IMR-90 (cell line): ENCODE measurements at regions not wholly inside any gene's neighbourhood (a gene's known extent, or its start where the extent isn't known, plus 50 kb on each side); places are given as distances from the start of the nearest gene placed in this dataset.

Source experiments
- ATAC-seq: fragments of 200-7000 bp; cut with Tn5 transposase; 2 replicates; pipeline ENCODE4 v1.9.1; 2020; ENCODE audit warnings: low read depth, mild to moderate bottlenecking, moderate library complexity
- BruUV-seq: library from RNA; stranded (reverse); fragments of 400-500 nt; replicated peaks from 2 replicates; lab custom pipeline; 2021; lab: Mats Ljungman, UMichigan
- CTCF ChIA-PET: fragments of 300-600 bp; formaldehyde crosslinking; extraction: SDS; loops from one replicate; lab custom pipeline; 2021; ENCODE audit warnings: antibody characterized with exemption; lab: Yijun Ruan, JAX
- POLR2A ChIA-PET: fragments of 300-600 bp; sonication (Branson Sonifier 250); formaldehyde crosslinking; loops from one replicate; lab custom pipeline; 2022; ENCODE audit warnings: antibody characterized with exemption; ENCODE audit not compliant: unreplicated experiment; lab: Charles Lee
- DNase-seq: peaks from one replicate; pipeline ENCODE4 v3.0.0; 2013
- H2AFZ ChIP-seq: replicated peaks from 2 replicates; pipeline ENCODE3; 2013; ENCODE audit warnings: low read length, mild to moderate bottlenecking; ENCODE audit not compliant: poor library complexity
- H2AK5ac ChIP-seq: 2 replicates; pipeline ENCODE4 v1.6.1; 2013; ENCODE audit warnings: low read depth, low read length, inconsistent platforms
- H2AK9ac ChIP-seq: replicated peaks from 2 replicates; pipeline ENCODE3; 2013; ENCODE audit warnings: mild to moderate bottlenecking, low read depth, low read length, moderate library complexity; ENCODE audit not compliant: poor library complexity
- H2BK120ac ChIP-seq: 2 replicates; pipeline ENCODE4 v1.6.1; 2013; ENCODE audit warnings: low read depth, low read length, inconsistent platforms
- H2BK15ac ChIP-seq: 3 replicates; pipeline ENCODE4 v1.6.1; 2013; ENCODE audit warnings: low read depth, low read length, inconsistent platforms
- H2BK20ac ChIP-seq: 2 replicates; pipeline ENCODE4 v1.6.1; 2013; ENCODE audit warnings: low read depth, mild to moderate bottlenecking, inconsistent platforms, low read length, moderate library complexity
- H2BK5ac ChIP-seq: 2 replicates; pipeline ENCODE4 v1.6.1; 2013; ENCODE audit warnings: mild to moderate bottlenecking, low read depth, low read length, inconsistent platforms; ENCODE audit not compliant: poor library complexity, severe bottlenecking
- H3K14ac ChIP-seq: replicated peaks from 2 replicates; pipeline ENCODE4 v1.6.1; 2013; ENCODE audit warnings: low read depth, low read length, inconsistent platforms
- H3K18ac ChIP-seq: 2 replicates; pipeline ENCODE4 v1.6.1; 2013; ENCODE audit warnings: low read depth, low read length, control low read depth
- H3K23ac ChIP-seq: 2 replicates; pipeline ENCODE4 v1.6.1; 2013; ENCODE audit warnings: low read depth, low read length, inconsistent platforms
- H3K27ac ChIP-seq: 2 replicates; pipeline ENCODE4 v1.5.1; 2013; ENCODE audit warnings: mild to moderate bottlenecking, control low read depth, low read length; ENCODE audit not compliant: insufficient read depth
- H3K27me3 ChIP-seq: 2 replicates; pipeline ENCODE4 v1.6.1; 2013; ENCODE audit warnings: low read length; ENCODE audit not compliant: control insufficient read depth, insufficient read depth
- H3K36me3 ChIP-seq: 2 replicates; pipeline ENCODE4 v1.6.1; 2013; ENCODE audit warnings: low read length, mixed read lengths; ENCODE audit not compliant: control insufficient read depth, insufficient read depth
- H3K4ac ChIP-seq: 2 replicates; pipeline ENCODE4 v1.6.1; 2013; ENCODE audit warnings: low read depth, low read length, inconsistent platforms
- H3K4me1 ChIP-seq: 2 replicates; pipeline ENCODE4 v1.6.1; 2013; ENCODE audit warnings: low read length, mixed read lengths; ENCODE audit not compliant: control insufficient read depth, insufficient read depth
- H3K4me2 ChIP-seq: 2 replicates; pipeline ENCODE4 v1.6.1; 2013; ENCODE audit warnings: low read depth, mild to moderate bottlenecking, control low read depth, low read length, moderate library complexity
- H3K4me3 ChIP-seq: 2 replicates; pipeline ENCODE4 v1.5.1; 2013; ENCODE audit warnings: low read depth, mild to moderate bottlenecking, control low read depth, low read length, moderate library complexity; ENCODE audit not compliant: insufficient read depth
- H3K56ac ChIP-seq: 2 replicates; pipeline ENCODE4 v1.6.1; 2013; ENCODE audit warnings: low read length, inconsistent platforms; ENCODE audit not compliant: insufficient read depth; ENCODE audit errors: extremely low read depth
- H3K79me1 ChIP-seq, 2 experiments: 2 replicates each; pipeline ENCODE4 v1.6.1; 2013; ENCODE audit warnings: low read length in 2 of 2, inconsistent platforms in 1 of 2, low read depth in 1 of 2
- H3K9ac ChIP-seq: 2 replicates; pipeline ENCODE4 v1.6.1; 2013; ENCODE audit warnings: low read depth, low read length, control low read depth
- H3K9me1 ChIP-seq: 2 replicates; pipeline ENCODE4 v1.6.1; 2013; ENCODE audit warnings: low read length, inconsistent platforms; ENCODE audit not compliant: insufficient read depth
- H3K9me3 ChIP-seq: 2 replicates; pipeline ENCODE4 v1.6.1; 2013; ENCODE audit warnings: low read length; ENCODE audit not compliant: control insufficient read depth, insufficient read depth
- H4K20me1 ChIP-seq: 2 replicates; pipeline ENCODE4 v1.6.1; 2013; ENCODE audit warnings: low read length, inconsistent platforms; ENCODE audit not compliant: insufficient read depth
- H4K5ac ChIP-seq: 2 replicates; pipeline ENCODE4 v1.6.1; 2013; ENCODE audit warnings: mild to moderate bottlenecking, low read depth, low read length, control low read depth
- H4K8ac ChIP-seq, 2 experiments: 2 replicates each; pipeline ENCODE4 v1.6.1; 2013; ENCODE audit warnings: low read depth in 2 of 2, low read length in 2 of 2, control low read depth in 1 of 2, inconsistent platforms in 1 of 2
- H4K91ac ChIP-seq: 2 replicates; pipeline ENCODE4 v1.6.1; 2013; ENCODE audit warnings: low read depth, low read length, inconsistent platforms; ENCODE audit not compliant: insufficient read depth
- BHLHE40 ChIP-seq: fragments of 150-350 bp; IDR thresholded peaks from 2 replicates; pipeline ENCODE4 v1.6.1; 2016; ENCODE audit warnings: mild to moderate bottlenecking, low read depth, low read length
- CEBPB ChIP-seq: IDR thresholded peaks from 2 replicates; pipeline ENCODE4 v1.6.1; 2012; ENCODE audit warnings: low read depth, low read length, improper control_type of control experiment
- CHD1 ChIP-seq: IDR thresholded peaks from 2 replicates; pipeline ENCODE4 v1.6.1; 2012; ENCODE audit warnings: low read depth, low read length, improper control_type of control experiment
- FOS ChIP-seq: fragments of 150-350 bp; IDR thresholded peaks from 2 replicates; pipeline ENCODE4 v1.6.1; 2016; ENCODE audit warnings: low read depth, low read length
- MAFK ChIP-seq: IDR thresholded peaks from 2 replicates; pipeline ENCODE4 v1.6.1; 2012; ENCODE audit warnings: low read depth, low read length, improper control_type of control experiment
- MAZ ChIP-seq: IDR thresholded peaks from 2 replicates; pipeline ENCODE4 v1.6.1; 2012; ENCODE audit warnings: low read depth, mild to moderate bottlenecking, low read length, improper control_type of control experiment, moderate library complexity, borderline replicate concordance
- MXI1 ChIP-seq: IDR thresholded peaks from 2 replicates; pipeline ENCODE4 v1.6.1; 2012; ENCODE audit warnings: low read depth, mild to moderate bottlenecking, low read length, moderate library complexity, borderline replicate concordance
- NFE2L2 ChIP-seq: fragments of 150-350 bp; IDR thresholded peaks from 2 replicates; pipeline ENCODE4 v1.6.1; 2016; ENCODE audit warnings: low read depth, mild to moderate bottlenecking, low read length
- POLR2A ChIP-seq: IDR thresholded peaks from 2 replicates; pipeline ENCODE4 v1.6.1; 2012; ENCODE audit warnings: mild to moderate bottlenecking, low read depth, low read length
- RAD21 ChIP-seq: IDR thresholded peaks from 2 replicates; pipeline ENCODE4 v1.6.1; 2012; ENCODE audit warnings: low read length, improper control_type of control experiment
- RCOR1 ChIP-seq: IDR thresholded peaks from 2 replicates; pipeline ENCODE4 v1.6.1; 2012; ENCODE audit warnings: mild to moderate bottlenecking, low read length, improper control_type of control experiment; ENCODE audit not compliant: insufficient replicate concordance
- RFX5 ChIP-seq: IDR thresholded peaks from 2 replicates; pipeline ENCODE4 v1.8.0; 2012; ENCODE audit warnings: low read depth, mild to moderate bottlenecking, low read length, moderate library complexity
- SMC3 ChIP-seq: fragments of 150-350 bp; IDR thresholded peaks from 2 replicates; pipeline ENCODE4 v1.6.1; 2016; ENCODE audit warnings: low read depth, mild to moderate bottlenecking, antibody characterized with exemption, low read length, moderate library complexity
- WGBS, 2 experiments: methylation state at CpG; one replicate each; pipeline versions ENCODE4 v1.1.5 to v1.1.7; 2013; ENCODE audit warnings: missing lambda C conversion rate in 2 of 2; ENCODE audit not compliant: insufficient read length in 1 of 2; ENCODE audit errors: extremely low coverage in 2 of 2; 5-methylcytosine and 5-hydroxymethylcytosine counted together
- dilution Hi-C: fragments of 300-500 bp; cut with HindIII; formaldehyde crosslinking; loops from one replicate; pipeline ENCODE4 v1.14.3; 2018; ENCODE audit warnings: low sequenced_read_pairs; ENCODE audit not compliant: unreplicated experiment
- in situ Hi-C: fragments of 300-500 bp; cut with MboI; formaldehyde crosslinking; loops from 3 replicates; pipeline ENCODE4 v1.14.3; 2019; ENCODE audit warnings: low sequenced_read_pairs, inconsistent platforms, mixed read lengths
- intact Hi-C: fragments of 100-400 bp; cut with micrococcal nuclease; formaldehyde crosslinking; loops from 2 replicates; pipeline ENCODE4 v1.10.0; 2022
- TF ChIP-seq, protein P1 (sequence below): fragments of 150-350 bp; IDR thresholded peaks from 2 replicates; pipeline ENCODE4 v1.6.1; 2016; ENCODE audit warnings: low read depth, mild to moderate bottlenecking, low read length, moderate library complexity, borderline replicate concordance
- TF ChIP-seq, protein P2 (sequence below): conservative IDR thresholded peaks from 2 replicates; pipeline ENCODE4 v1.5.1; 2012; ENCODE audit warnings: mild to moderate bottlenecking, low read depth, low read length, improper control_type of control experiment
- TF ChIP-seq, protein P3 (sequence below): fragments of 150-350 bp; IDR thresholded peaks from 2 replicates; pipeline ENCODE4 v1.6.1; 2017; ENCODE audit warnings: mild to moderate bottlenecking, antibody characterized with exemption, low read length, low read depth

DNA sequence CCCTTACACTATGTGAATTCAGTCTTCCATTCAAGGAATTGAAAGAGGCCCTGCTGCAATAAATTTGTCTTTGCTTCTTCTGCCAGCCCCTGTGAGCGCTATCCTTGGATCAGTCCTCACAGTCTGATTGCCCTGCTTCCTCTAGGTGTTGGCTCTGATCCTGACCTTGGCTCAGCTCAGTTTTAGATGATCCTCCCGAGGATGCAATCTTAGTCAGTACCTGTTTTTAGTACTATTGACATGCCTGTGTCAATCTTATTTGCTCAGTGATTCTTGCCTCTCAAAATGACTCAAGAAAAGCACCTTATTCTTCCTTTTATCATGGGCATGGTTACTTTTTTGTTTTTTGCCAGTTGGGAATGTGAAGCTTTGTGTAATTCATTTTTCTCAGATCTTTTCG is 101.4 kb upstream of the KCNK1 start:
- Histone ChIP-seq H2AK5ac (no peak overlapping the region), H3K4me3 (no peak overlapping the region), H2AK9ac (no peak overlapping the region), H4K91ac (no peak overlapping the region), H3K18ac (no peak overlapping the region), H3K23ac (no peak overlapping the region), H4K5ac (no peak overlapping the region), H2BK5ac (no peak overlapping the region), H3K27me3 (no peaks in the 10 kb centered on the region), H3K4ac (no peak overlapping the region), H3K9ac (no peak overlapping the region), H3K79me1 (no peaks in the 10 kb centered on the region), H4K8ac (no peak overlapping the region), H3K4me2 (no peak overlapping the region), H2BK15ac (no peak overlapping the region), H2BK20ac (no peak overlapping the region), H3K9me3 (peaks cover 14% of the 10 kb centered on the region), H3K9me1 (no peaks in the 10 kb centered on the region), H2AFZ (no peak overlapping the region), H3K36me3 (no peaks in the 10 kb centered on the region), H4K20me1 (no peaks in the 10 kb centered on the region), H3K56ac (no peak overlapping the region), H3K4me1 (no peaks in the 10 kb centered on the region), H2BK120ac (no peak overlapping the region), H3K14ac (no peak overlapping the region), H3K27ac (no peak overlapping the region)
- dilution Hi-C loops: no loop called here
- 83% methylated on average over 1 of the region's 3 CpGs; no CpG with 5 or more reads in 1 of the 2 experiments for WGBS, 2 experiments
- TF ChIP-seq, protein P1, sequence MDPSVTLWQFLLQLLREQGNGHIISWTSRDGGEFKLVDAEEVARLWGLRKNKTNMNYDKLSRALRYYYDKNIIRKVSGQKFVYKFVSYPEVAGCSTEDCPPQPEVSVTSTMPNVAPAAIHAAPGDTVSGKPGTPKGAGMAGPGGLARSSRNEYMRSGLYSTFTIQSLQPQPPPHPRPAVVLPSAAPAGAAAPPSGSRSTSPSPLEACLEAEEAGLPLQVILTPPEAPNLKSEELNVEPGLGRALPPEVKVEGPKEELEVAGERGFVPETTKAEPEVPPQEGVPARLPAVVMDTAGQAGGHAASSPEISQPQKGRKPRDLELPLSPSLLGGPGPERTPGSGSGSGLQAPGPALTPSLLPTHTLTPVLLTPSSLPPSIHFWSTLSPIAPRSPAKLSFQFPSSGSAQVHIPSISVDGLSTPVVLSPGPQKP: no peak
- TF ChIP-seq MAFK (no peak), BHLHE40 (no peak), RCOR1 (no peak), FOS (no peak), SMC3 (no peak), MXI1 (no peak), RAD21 (no peak), CEBPB (no peak), POLR2A (no peak), NFE2L2 (no peak), RFX5 (no peak), CHD1 (no peak), MAZ (no peak)
- TF ChIP-seq, protein P2, sequence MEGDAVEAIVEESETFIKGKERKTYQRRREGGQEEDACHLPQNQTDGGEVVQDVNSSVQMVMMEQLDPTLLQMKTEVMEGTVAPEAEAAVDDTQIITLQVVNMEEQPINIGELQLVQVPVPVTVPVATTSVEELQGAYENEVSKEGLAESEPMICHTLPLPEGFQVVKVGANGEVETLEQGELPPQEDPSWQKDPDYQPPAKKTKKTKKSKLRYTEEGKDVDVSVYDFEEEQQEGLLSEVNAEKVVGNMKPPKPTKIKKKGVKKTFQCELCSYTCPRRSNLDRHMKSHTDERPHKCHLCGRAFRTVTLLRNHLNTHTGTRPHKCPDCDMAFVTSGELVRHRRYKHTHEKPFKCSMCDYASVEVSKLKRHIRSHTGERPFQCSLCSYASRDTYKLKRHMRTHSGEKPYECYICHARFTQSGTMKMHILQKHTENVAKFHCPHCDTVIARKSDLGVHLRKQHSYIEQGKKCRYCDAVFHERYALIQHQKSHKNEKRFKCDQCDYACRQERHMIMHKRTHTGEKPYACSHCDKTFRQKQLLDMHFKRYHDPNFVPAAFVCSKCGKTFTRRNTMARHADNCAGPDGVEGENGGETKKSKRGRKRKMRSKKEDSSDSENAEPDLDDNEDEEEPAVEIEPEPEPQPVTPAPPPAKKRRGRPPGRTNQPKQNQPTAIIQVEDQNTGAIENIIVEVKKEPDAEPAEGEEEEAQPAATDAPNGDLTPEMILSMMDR: no peak
- TF ChIP-seq, protein P3, sequence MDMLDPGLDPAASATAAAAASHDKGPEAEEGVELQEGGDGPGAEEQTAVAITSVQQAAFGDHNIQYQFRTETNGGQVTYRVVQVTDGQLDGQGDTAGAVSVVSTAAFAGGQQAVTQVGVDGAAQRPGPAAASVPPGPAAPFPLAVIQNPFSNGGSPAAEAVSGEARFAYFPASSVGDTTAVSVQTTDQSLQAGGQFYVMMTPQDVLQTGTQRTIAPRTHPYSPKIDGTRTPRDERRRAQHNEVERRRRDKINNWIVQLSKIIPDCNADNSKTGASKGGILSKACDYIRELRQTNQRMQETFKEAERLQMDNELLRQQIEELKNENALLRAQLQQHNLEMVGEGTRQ: no peak
- BruUV-seq: no TSS peak
- DNase-seq (no peak), ATAC-seq (no peak)
- CTCF ChIA-PET: no interaction called here
- POLR2A ChIA-PET: no interaction called here
- in situ Hi-C loops: no loop called here
- intact Hi-C loops: no loop called here
